B cell (primary cell): ENCODE measurements at regions not wholly inside any gene's neighbourhood (a gene's known extent, or its start where the extent isn't known, plus 50 kb on each side); places are given as distances from the start of the nearest gene placed in this dataset.

ENCODE experiments used
- ATAC-seq: fragments of 200-7000 bp; cut with Tn5 transposase; one replicate; pipeline ENCODE4 v1.10.0; 2021; ENCODE audit warnings: low read depth, mild to moderate bottlenecking, moderate number of reproducible peaks, moderate library complexity
- CTCF ChIA-PET: fragments of 350-600 bp; sonication (Branson Sonifier 250); formaldehyde crosslinking; loops from one replicate; lab custom pipeline; 2021; ENCODE audit warnings: antibody characterized with exemption, inconsistent platforms; lab: Charles Lee
- POLR2A ChIA-PET: fragments of 350-600 bp; sonication (Branson Sonifier 250); formaldehyde crosslinking; loops from one replicate; lab custom pipeline; 2021; ENCODE audit warnings: antibody characterized with exemption; lab: Charles Lee
- DNase-seq: peaks from one replicate; pipeline ENCODE4 v3.0.0; 2013
- H2AFZ ChIP-seq: 2 replicates; pipeline ENCODE4 v1.6.1; 2012; ENCODE audit warnings: mild to moderate bottlenecking, low read depth, low read length; ENCODE audit not compliant: insufficient read depth, poor library complexity, severe bottlenecking
- H3K27ac ChIP-seq, 2 donors: 1 replicate in 1 of 2; 2 replicates in 1 of 2; pipeline ENCODE4 v1.5.1; 2012 to 2013; ENCODE audit warnings: low read length in 2 of 2, mild to moderate bottlenecking in 2 of 2, moderate library complexity in 1 of 2
- H3K27me3 ChIP-seq, 4 experiments: fragments of 200-600 bp in 1 of 4; sonication (generic) in 1 of 4; replicated peaks in 1 of 4; 1 replicate in 2 of 4; 2 replicates in 2 of 4; pipeline versions ENCODE4 v1.6.1 to v1.7.0; 2013 to 2016; ENCODE audit warnings: low read length in 3 of 4, mild to moderate bottlenecking in 2 of 4, mixed read lengths in 1 of 4, moderate library complexity in 1 of 4; ENCODE audit not compliant: insufficient read depth in 4 of 4, control insufficient read depth in 3 of 4; ENCODE audit errors: control extremely low read depth in 1 of 4
- H3K36me3 ChIP-seq, 2 experiments: replicated peaks in 1 of 2; 1 replicate in 1 of 2; 2 replicates in 1 of 2; pipeline versions ENCODE4 v1.6.1 to v1.7.1; 2013; ENCODE audit warnings: low read length in 1 of 2; ENCODE audit not compliant: insufficient read depth in 2 of 2, control insufficient read depth in 1 of 2; ENCODE audit errors: control extremely low read depth in 1 of 2, extremely low read depth in 1 of 2
- H3K4me1 ChIP-seq, 2 donors: fragments of 200-600 bp in 1 of 2; sonication (generic) in 1 of 2; 1 replicate in 1 of 2; 2 replicates in 1 of 2; pipeline versions ENCODE4 v1.5.1 to v1.6.1; 2013 to 2017; ENCODE audit warnings: low read length in 2 of 2; ENCODE audit not compliant: control insufficient read depth in 2 of 2, insufficient read depth in 2 of 2
- H3K4me2 ChIP-seq: replicated peaks from 2 replicates; pipeline ENCODE3; 2012; ENCODE audit warnings: mild to moderate bottlenecking, low read depth, low read length; ENCODE audit not compliant: poor library complexity, severe bottlenecking
- H3K4me3 ChIP-seq, 5 experiments: fragments of 200-600 bp in 1 of 5; sonication (generic) in 1 of 5; 1 replicate in 3 of 5; 2 replicates in 2 of 5; pipeline versions ENCODE4 v1.5.1 to v1.7.0; 2011 to 2016; ENCODE audit warnings: low read length in 4 of 5, mild to moderate bottlenecking in 4 of 5, low read depth in 2 of 5, control low read depth in 1 of 5, moderate library complexity in 1 of 5; ENCODE audit not compliant: insufficient read depth in 1 of 5; ENCODE audit errors: control extremely low read depth in 1 of 5, extremely low read depth in 1 of 5
- H3K79me2 ChIP-seq: fragments of 200-600 bp; sonication (generic); one replicate; pipeline ENCODE4 v1.6.0; 2016; ENCODE audit warnings: low read length; ENCODE audit not compliant: control insufficient read depth, insufficient read depth
- H3K9ac ChIP-seq: fragments of 200-600 bp; sonication (generic); 2 replicates; pipeline ENCODE4 v1.6.1; 2017; ENCODE audit warnings: mild to moderate bottlenecking, low read length, moderate library complexity
- H3K9me3 ChIP-seq, 3 donors: one replicate each; pipeline versions ENCODE4 v1.6.1 to v1.7.1; 2013; ENCODE audit warnings: low read length in 2 of 3; ENCODE audit not compliant: control insufficient read depth in 2 of 3, insufficient read depth in 1 of 3; ENCODE audit errors: control extremely low read depth in 1 of 3
- H4K20me1 ChIP-seq: 2 replicates; pipeline ENCODE4 v1.6.0; 2012; ENCODE audit warnings: mild to moderate bottlenecking, low read length; ENCODE audit not compliant: insufficient read depth, control insufficient read depth, poor library complexity, severe bottlenecking
- H3K27ac Mint-ChIP-seq: one replicate; pipeline ENCODE4 v1.8.0; 2021; ENCODE audit warnings: mixed read lengths
- H3K27me3 Mint-ChIP-seq: one replicate; pipeline ENCODE4 v1.8.0; 2021; ENCODE audit warnings: mixed read lengths
- H3K4me1 Mint-ChIP-seq: one replicate; pipeline ENCODE4 v1.8.0; 2021; ENCODE audit warnings: mixed read lengths
- H3K4me3 Mint-ChIP-seq: one replicate; pipeline ENCODE4 v1.8.0; 2021; ENCODE audit warnings: mixed read lengths
- H3K9me3 Mint-ChIP-seq: one replicate; pipeline ENCODE4 v1.8.0; 2022; ENCODE audit warnings: mixed read lengths; ENCODE audit not compliant: insufficient read depth
- EZH2 ChIP-seq: IDR thresholded peaks from 2 replicates; pipeline ENCODE4 v1.6.1; 2012; ENCODE audit warnings: borderline replicate concordance, low read depth, mild to moderate bottlenecking, moderate library complexity, low read length; ENCODE audit not compliant: insufficient read depth, poor library complexity, severe bottlenecking
- WGBS: methylation state at CpG from one replicate; pipeline ENCODE4 v1.1.5; 2013; ENCODE audit warnings: missing lambda C conversion rate; ENCODE audit not compliant: insufficient coverage; 5-methylcytosine and 5-hydroxymethylcytosine counted together
- intact Hi-C: fragments of 100-400 bp; cut with micrococcal nuclease; formaldehyde crosslinking; loops from one replicate; pipeline ENCODE4 v1.10.0; 2022
- TF ChIP-seq, protein P1 (sequence below): fragments of 200-600 bp; IDR thresholded peaks from one replicate; pipeline ENCODE4 v1.8.0; 2022; ENCODE audit warnings: antibody characterized with exemption, mild to moderate bottlenecking

DNA sequence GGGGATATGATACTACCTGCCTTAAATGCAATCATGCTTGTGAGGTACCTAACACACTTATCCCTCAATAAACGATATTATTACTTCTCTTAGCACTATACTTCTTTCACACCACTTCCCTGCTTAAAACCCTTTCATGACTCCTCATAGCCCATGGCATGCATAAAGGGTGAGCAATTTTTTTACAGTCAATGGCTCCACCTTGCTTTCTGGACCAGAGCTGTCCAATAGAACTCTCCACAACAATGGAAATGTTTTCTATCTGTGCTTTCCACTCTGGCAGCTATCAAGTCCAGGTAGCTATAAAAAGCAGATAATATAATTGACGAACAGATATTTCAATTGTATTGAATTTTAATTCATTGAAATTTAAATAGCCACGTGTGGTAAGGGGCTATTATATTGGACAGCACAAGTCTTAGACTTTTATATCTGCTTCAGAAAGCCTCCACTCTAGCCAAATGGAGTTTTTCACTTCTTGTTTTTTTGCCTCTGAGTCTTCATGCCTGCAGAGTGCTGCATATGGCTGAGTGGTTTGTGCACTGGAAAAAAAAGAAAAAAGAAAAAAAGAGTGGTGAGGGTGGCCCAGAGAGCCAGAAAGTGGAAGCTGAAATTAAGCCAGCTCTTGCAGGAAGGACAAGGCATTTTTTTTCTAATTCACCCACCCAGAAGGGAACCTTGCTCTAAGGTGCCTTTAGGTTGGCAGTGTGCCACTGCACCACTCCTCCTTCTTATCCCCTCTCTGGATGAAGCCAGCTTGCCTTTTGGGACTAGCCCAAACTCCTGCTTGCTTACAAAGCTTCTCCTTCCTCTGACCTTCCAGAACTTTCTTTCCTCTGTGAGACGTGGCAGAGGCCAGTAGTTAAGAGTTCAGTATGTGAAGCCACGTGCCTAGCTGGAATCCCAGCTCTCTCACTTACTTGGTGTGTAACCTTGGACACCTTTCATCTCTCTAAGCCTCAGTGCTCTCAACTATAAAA is 239.0 kb upstream of the LRTM1 start:
- TF ChIP-seq, protein P1, sequence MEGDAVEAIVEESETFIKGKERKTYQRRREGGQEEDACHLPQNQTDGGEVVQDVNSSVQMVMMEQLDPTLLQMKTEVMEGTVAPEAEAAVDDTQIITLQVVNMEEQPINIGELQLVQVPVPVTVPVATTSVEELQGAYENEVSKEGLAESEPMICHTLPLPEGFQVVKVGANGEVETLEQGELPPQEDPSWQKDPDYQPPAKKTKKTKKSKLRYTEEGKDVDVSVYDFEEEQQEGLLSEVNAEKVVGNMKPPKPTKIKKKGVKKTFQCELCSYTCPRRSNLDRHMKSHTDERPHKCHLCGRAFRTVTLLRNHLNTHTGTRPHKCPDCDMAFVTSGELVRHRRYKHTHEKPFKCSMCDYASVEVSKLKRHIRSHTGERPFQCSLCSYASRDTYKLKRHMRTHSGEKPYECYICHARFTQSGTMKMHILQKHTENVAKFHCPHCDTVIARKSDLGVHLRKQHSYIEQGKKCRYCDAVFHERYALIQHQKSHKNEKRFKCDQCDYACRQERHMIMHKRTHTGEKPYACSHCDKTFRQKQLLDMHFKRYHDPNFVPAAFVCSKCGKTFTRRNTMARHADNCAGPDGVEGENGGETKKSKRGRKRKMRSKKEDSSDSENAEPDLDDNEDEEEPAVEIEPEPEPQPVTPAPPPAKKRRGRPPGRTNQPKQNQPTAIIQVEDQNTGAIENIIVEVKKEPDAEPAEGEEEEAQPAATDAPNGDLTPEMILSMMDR, result no peak
- no peaks in the 10 kb centered on the region for H3K79me2 ChIP-seq
- Mint-ChIP-seq H3K4me3 (no peak overlapping the region), H3K27me3 (no peaks in the 10 kb centered on the region), H3K4me1 (no peaks in the 10 kb centered on the region), H3K9me3 (peaks cover 3% of the 10 kb centered on the region), H3K27ac (no peak overlapping the region)
- H3K4me1 ChIP-seq, result no peaks in the 10 kb centered on the region
- ATAC-seq (no peak), DNase-seq (no peak)
- WGBS, result 100% methylated on average over 1 of the region's 5 CpGs
- H3K9me3 ChIP-seq, result no peaks in the 10 kb centered on the region
- ChIA-PET CTCF (no interaction called here), POLR2A (no interaction called here)
- H3K4me2 ChIP-seq, result no peak overlapping the region
- H3K27ac ChIP-seq, result no peak overlapping the region
- H2AFZ ChIP-seq, result no peak overlapping the region
- H3K27me3 ChIP-seq, result no peaks in the 10 kb centered on the region
- no peak overlapping the region for H3K9ac ChIP-seq
- no peaks in the 10 kb centered on the region for H3K36me3 ChIP-seq
- intact Hi-C loops, result no loop called here
- H4K20me1 ChIP-seq, result no peaks in the 10 kb centered on the region
- no peak overlapping the region for H3K4me3 ChIP-seq

DNA sequence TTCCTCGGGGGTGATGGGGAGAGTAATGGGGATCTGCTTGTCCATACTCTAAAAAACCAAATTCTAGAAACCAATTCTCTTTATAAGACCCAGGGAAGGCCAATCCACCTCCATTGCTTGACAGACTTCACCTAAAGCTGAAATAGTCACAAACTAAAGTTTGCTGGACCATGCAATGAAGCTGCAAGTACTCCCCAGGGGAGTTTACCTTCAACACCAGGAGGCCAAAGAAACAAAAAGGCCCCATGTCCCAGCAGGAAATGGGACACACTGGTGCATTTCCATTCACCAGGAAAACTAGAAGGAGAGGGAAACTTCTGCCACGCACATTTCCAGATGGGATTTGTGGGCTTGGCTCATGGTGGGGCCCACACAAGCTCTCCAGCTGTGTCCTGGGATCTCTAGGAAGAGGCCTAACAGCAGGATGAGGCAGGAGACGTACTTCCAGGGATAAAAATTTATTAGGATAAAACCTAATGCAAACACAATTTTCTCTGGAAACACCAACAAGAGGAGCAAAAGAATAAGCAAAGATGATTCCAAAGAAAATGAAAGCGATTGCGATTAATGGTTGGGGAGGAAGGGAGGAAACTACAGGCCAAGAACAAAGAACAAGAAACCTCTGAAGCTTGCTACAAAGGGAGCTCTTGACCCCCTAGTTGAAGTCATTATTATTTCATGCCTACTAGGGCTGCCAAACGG is 238.0 kb upstream of the LRTM1 start:
- H3K9me3 ChIP-seq, result no peaks in the 10 kb centered on the region
- ChIA-PET CTCF (no interaction called here), POLR2A (no interaction called here)
- intact Hi-C loops, result no loop called here
- DNase-seq (no peak), ATAC-seq (no peak)
- H3K4me3 ChIP-seq, result no peak overlapping the region
- TF ChIP-seq EZH2, result no peak
- TF ChIP-seq, protein P1, result no peak
- no peak overlapping the region for H2AFZ ChIP-seq
- no peak overlapping the region for H3K9ac ChIP-seq
- no peak overlapping the region for H3K4me2 ChIP-seq
- H4K20me1 ChIP-seq, result no peaks in the 10 kb centered on the region
- H3K36me3 ChIP-seq, result no peaks in the 10 kb centered on the region
- H3K4me1 Mint-ChIP-seq, result no peaks in the 10 kb centered on the region
- no peak overlapping the region for H3K27ac Mint-ChIP-seq
- H3K4me3 Mint-ChIP-seq, result no peak overlapping the region
- no peaks in the 10 kb centered on the region for H3K27me3 ChIP-seq
- peaks cover 3% of the 10 kb centered on the region for H3K9me3 Mint-ChIP-seq
- no peaks in the 10 kb centered on the region for H3K27me3 Mint-ChIP-seq
- whole genome bisulfite sequencing, result 86% methylated on average over 1 of the region's 6 CpGs
- H3K79me2 ChIP-seq, result no peaks in the 10 kb centered on the region
- no peak overlapping the region for H3K27ac ChIP-seq
- H3K4me1 ChIP-seq, result no peaks in the 10 kb centered on the region
